ENCODE measurements at regions not wholly inside any gene's neighbourhood (a gene's known extent, or its start where the extent isn't known, plus 50 kb on each side); places are given as distances from the start of the nearest gene placed in this dataset.

GRCh38 chr7:45235905-45236304 lies 78.3 kb downstream of the RAMP3 start:
- no peak for DNase-seq

GRCh38 chr7:45236666-45237065 lies 79.1 kb downstream of the RAMP3 start:
- no peak for DNase-seq

GRCh38 chr7:45237788-45238461 lies 80.3 kb downstream of the RAMP3 start:
- DNase-seq, result no peak

- no peak for DNase-seq
These were observed 81.2 kb downstream of the RAMP3 start for GRCh38 chr7:45238806-45239205.

- no peak for DNase-seq
These were observed 81.9 kb downstream of the RAMP3 start for GRCh38 chr7:45239486-45239885.

GRCh38 chr7:45240273-45240771 lies 82.7 kb downstream of the RAMP3 start:
- DNase-seq, result no peak

- DNase-seq, result no peak
These were observed 83.3 kb downstream of the RAMP3 start for GRCh38 chr7:45240926-45241325.

- no peak for DNase-seq
These were observed 83.9 kb downstream of the RAMP3 start for GRCh38 chr7:45241339-45242109.

GRCh38 chr7:45242261-45242660 lies 84.7 kb downstream of the RAMP3 start:
- DNase-seq, result no peak

GRCh38 chr7:45242698-45243097 lies 85.1 kb downstream of the RAMP3 start:
- no peak for DNase-seq

GRCh38 chr7:45244981-45245380 lies 87.4 kb downstream of the RAMP3 start:
- DNase-seq, result no peak

GRCh38 chr7:45246339-45246738 lies 88.7 kb downstream of the RAMP3 start:
- DNase-seq, result no peak

- DNase-seq, result no peak
These were observed 94.7 kb downstream of the RAMP3 start for GRCh38 chr7:45252248-45252647.

GRCh38 chr7:45252857-45253256 lies 95.3 kb downstream of the RAMP3 start:
- DNase-seq, result no peak

GRCh38 chr7:45253368-45253767 lies 95.8 kb downstream of the RAMP3 start:
- no peak for DNase-seq

- no peak for DNase-seq
These were observed 97.6 kb downstream of the RAMP3 start for GRCh38 chr7:45255187-45255586.

- DNase-seq, result no peak
These were observed 98.7 kb downstream of the RAMP3 start for GRCh38 chr7:45256309-45256708.

- no peak for DNase-seq
These were observed 99.2 kb downstream of the RAMP3 start for GRCh38 chr7:45256775-45257174.

- DNase-seq, result no peak
These were observed 99.7 kb downstream of the RAMP3 start for GRCh38 chr7:45257284-45257683.

GRCh38 chr7:45258533-45259226 lies 101.1 kb downstream of the RAMP3 start:
- DNase-seq, result no peak

GRCh38 chr7:45259227-45259596 lies 101.6 kb downstream of the RAMP3 start:
- DNase-seq, result no peak

GRCh38 chr7:45259966-45260646 lies 102.5 kb downstream of the RAMP3 start:
- peak; percentile 17 for DNase-seq

Measured in renal pelvis (tissue), 1 donor.